HL-60 (cell line): ENCODE measurements at regions not wholly inside any gene's neighbourhood (a gene's known extent, or its start where the extent isn't known, plus 50 kb on each side); places are given as distances from the start of the nearest gene placed in this dataset.

Experiments used
- DNase-seq, 2 experiments: peaks; one replicate each; pipeline ENCODE4 v3.0.0-alpha.2; 2010 to 2020; ENCODE audit warnings: low read depth in 1 of 2, low spot score in 1 of 2
- H3K27ac ChIP-seq: fragments of 250-450 bp; sonication (Bioruptor Pico); replicated peaks from 2 replicates; pipeline ENCODE4 v1.5.1; 2020; ENCODE audit warnings: mild to moderate bottlenecking, moderate library complexity
- H3K27me3 ChIP-seq: fragments of 250-450 bp; sonication (Bioruptor Pico); 2 replicates; pipeline ENCODE4 v1.5.1; 2021; ENCODE audit warnings: mild to moderate bottlenecking, moderate library complexity; ENCODE audit not compliant: insufficient read depth, poor library complexity, severe bottlenecking
- H3K4me3 ChIP-seq: replicated peaks from 2 replicates; pipeline ENCODE4 v1.5.1; 2011; ENCODE audit warnings: mild to moderate bottlenecking, control low read depth, low read length; ENCODE audit not compliant: insufficient read depth
- GABPA ChIP-seq: IDR thresholded peaks from 2 replicates; pipeline ENCODE4 v1.6.1; 2012; ENCODE audit warnings: low read depth
- POLR2AphosphoS5 ChIP-seq: IDR thresholded peaks from 2 replicates; pipeline ENCODE4 v1.6.1; 2012; ENCODE audit warnings: low read depth
- SPI1 ChIP-seq: IDR thresholded peaks from 2 replicates; pipeline ENCODE4 v1.6.1; 2012; ENCODE audit warnings: low read depth, mild to moderate bottlenecking, borderline replicate concordance
- TF ChIP-seq, protein P1 (sequence below): IDR thresholded peaks from one replicate; pipeline ENCODE4 v1.5.1; 2011; ENCODE audit warnings: low read length, control low read depth, inconsistent platforms; ENCODE audit not compliant: insufficient read depth
- TF ChIP-seq, protein P2 (sequence below): IDR thresholded peaks from 2 replicates; pipeline ENCODE4 v1.6.1; 2012; ENCODE audit warnings: low read depth; ENCODE audit not compliant: insufficient replicate concordance

DNA sequence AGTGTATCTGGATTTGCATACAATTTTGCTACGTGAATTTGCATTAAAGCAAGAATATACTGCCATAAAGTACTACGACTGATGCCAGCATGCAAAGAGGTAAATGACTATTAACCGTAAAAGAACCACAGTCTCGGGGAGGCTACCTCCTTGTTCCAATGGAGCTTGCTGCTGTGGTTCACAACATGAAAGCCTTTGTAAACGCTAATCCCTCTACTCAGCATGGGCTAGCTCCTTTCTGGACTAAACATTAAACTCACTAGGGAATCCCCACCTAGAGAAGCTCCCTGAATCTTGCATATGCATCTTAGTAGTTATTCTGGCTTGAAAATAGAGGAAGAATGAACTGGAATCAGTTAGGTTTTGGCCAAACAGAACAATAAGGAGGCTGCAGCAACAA, 60.5 kb upstream of the ARHGAP32 start:
- TF ChIP-seq GABPA: no peak
- TF ChIP-seq POLR2AphosphoS5: no peak
- TF ChIP-seq SPI1: no peak
- TF ChIP-seq, protein P1, sequence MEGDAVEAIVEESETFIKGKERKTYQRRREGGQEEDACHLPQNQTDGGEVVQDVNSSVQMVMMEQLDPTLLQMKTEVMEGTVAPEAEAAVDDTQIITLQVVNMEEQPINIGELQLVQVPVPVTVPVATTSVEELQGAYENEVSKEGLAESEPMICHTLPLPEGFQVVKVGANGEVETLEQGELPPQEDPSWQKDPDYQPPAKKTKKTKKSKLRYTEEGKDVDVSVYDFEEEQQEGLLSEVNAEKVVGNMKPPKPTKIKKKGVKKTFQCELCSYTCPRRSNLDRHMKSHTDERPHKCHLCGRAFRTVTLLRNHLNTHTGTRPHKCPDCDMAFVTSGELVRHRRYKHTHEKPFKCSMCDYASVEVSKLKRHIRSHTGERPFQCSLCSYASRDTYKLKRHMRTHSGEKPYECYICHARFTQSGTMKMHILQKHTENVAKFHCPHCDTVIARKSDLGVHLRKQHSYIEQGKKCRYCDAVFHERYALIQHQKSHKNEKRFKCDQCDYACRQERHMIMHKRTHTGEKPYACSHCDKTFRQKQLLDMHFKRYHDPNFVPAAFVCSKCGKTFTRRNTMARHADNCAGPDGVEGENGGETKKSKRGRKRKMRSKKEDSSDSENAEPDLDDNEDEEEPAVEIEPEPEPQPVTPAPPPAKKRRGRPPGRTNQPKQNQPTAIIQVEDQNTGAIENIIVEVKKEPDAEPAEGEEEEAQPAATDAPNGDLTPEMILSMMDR: no peak
- TF ChIP-seq, protein P2, sequence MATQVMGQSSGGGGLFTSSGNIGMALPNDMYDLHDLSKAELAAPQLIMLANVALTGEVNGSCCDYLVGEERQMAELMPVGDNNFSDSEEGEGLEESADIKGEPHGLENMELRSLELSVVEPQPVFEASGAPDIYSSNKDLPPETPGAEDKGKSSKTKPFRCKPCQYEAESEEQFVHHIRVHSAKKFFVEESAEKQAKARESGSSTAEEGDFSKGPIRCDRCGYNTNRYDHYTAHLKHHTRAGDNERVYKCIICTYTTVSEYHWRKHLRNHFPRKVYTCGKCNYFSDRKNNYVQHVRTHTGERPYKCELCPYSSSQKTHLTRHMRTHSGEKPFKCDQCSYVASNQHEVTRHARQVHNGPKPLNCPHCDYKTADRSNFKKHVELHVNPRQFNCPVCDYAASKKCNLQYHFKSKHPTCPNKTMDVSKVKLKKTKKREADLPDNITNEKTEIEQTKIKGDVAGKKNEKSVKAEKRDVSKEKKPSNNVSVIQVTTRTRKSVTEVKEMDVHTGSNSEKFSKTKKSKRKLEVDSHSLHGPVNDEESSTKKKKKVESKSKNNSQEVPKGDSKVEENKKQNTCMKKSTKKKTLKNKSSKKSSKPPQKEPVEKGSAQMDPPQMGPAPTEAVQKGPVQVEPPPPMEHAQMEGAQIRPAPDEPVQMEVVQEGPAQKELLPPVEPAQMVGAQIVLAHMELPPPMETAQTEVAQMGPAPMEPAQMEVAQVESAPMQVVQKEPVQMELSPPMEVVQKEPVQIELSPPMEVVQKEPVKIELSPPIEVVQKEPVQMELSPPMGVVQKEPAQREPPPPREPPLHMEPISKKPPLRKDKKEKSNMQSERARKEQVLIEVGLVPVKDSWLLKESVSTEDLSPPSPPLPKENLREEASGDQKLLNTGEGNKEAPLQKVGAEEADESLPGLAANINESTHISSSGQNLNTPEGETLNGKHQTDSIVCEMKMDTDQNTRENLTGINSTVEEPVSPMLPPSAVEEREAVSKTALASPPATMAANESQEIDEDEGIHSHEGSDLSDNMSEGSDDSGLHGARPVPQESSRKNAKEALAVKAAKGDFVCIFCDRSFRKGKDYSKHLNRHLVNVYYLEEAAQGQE: no peak
- Histone ChIP-seq H3K27ac (no peak overlapping the region), H3K4me3 (no peak overlapping the region), H3K27me3 (no peaks in the 10 kb centered on the region)
- DNase-seq: no peak

- DNase-seq: no peak
- Histone ChIP-seq H3K4me3 (no peak overlapping the region), H3K27me3 (no peaks in the 10 kb centered on the region), H3K27ac (no peak overlapping the region)
- TF ChIP-seq, protein P1: no peak
These were observed 58.9 kb upstream of the ARHGAP32 start for GRCh38 chr11:129251067-129251466.

DNA sequence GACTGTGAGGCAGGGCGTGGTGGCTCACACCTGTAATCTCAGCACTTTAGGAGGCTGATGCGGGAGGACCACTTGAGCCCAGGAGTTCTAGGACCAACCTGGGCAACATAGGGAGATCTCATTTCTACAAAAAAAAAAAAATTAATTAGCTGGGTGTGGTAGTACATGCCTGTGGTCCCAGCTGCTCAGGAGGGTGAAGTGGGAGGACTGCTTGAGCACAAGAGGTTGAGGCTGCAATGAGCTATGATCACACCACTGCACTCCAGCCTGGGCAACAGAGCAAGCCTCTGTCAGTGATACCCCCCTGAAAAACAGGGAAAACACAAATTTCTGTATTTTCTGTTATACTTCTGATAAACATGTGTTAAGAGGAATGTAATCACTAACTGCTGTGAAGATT, 57.8 kb upstream of the ARHGAP32 start:
- H3K27ac ChIP-seq: no peak overlapping the region
- DNase-seq: no peak
- H3K27me3 ChIP-seq: no peaks in the 10 kb centered on the region
- TF ChIP-seq, protein P1: no peak
- TF ChIP-seq SPI1: no peak
- no peak for TF ChIP-seq GABPA
- TF ChIP-seq, protein P2: no peak
- TF ChIP-seq POLR2AphosphoS5: no peak
- no peak overlapping the region for H3K4me3 ChIP-seq

DNA sequence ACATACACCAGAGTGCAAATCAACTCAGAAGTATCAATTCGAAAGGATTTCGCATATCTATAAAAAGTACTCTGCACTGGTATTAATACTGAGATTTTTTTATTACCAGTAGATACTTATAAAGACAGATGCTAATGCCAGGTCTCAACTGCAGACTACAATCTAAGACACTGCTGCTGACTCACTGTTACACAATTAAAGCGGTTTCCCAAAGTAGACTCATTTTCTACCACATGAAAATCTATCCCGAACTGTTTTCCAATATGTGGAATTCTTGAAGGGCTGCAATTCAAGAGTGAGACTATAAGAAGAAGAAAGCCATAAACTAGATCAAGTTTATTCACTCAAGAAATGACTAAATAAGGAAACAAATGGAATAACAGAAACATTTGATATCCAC, 57.2 kb upstream of the ARHGAP32 start:
- Histone ChIP-seq H3K27ac (no peak overlapping the region), H3K4me3 (no peak overlapping the region), H3K27me3 (no peaks in the 10 kb centered on the region)
- DNase-seq: no peak
- TF ChIP-seq SPI1 (no peak), GABPA (no peak), POLR2AphosphoS5 (no peak)
- TF ChIP-seq, protein P2: no peak
- TF ChIP-seq, protein P1: no peak
